Muscle of arm (tissue), 1 donor: ENCODE measurements at regions not wholly inside any gene's neighbourhood (a gene's known extent, or its start where the extent isn't known, plus 50 kb on each side); places are given as distances from the start of the nearest gene placed in this dataset.
A peak's percentile ranks its signal among the peaks of the same experiment; 100 is the strongest.

ENCODE experiments used
- DNase-seq: peaks from one replicate; pipeline ENCODE4 v3.0.0-alpha.2; 2013

DNA sequence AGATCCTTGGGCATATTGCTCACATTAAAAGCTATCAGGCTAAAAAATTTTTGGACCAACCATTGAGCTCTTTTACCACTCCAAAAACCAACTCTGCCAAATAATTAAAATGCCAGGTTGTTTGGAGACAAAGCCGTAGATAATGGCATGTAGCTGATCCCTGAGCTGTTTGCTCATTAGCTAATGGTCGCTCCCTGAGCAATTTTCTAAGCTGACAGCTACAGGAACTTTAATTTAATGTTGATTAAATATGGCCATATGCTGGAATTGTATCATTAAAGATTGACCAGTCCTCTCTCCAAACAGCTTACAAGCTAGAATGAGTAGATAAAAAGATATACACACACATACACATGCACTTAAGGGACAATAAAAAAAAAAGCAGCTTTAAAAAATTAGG is 216.2 kb upstream of the ARHGAP20 start:
- DNase-seq, result no peak

DNA sequence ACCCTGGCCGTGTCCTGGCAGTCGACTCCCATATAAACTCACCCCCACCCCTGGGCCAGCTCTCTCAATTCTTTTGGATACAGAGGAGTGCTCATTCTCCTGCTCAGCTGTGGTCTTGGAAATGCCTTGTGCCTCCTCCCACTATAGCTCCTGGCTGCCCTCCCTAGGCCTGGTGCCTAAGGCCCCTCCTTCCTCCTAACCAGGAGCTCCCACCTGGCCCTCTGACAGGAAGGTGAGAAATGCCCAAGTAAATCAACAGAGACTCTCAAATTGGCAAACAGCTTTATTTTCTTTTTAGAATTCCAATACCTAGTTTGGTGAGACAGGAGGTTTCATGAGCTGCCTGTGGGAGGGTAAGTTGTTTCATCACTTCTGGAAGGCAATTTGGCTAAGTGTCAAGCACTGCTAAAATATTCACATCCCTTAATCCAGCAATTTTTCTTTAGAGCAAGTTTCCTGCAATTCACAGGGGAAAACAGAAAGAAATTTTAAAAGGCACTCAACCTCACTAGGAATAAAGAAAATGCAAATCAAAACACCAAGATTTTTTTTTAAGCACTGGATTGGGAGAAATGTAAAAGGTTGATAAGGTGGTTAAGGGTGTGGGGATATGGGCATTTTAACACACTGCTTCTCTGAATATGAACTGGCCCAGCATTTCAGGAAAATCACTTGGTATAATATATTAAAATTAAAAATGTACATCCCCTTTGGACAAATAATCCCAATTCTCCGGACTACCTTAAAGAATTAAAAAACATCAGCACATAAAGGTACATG is 209.7 kb upstream of the ARHGAP20 start:
- peak; percentile 48 for DNase-seq

DNA sequence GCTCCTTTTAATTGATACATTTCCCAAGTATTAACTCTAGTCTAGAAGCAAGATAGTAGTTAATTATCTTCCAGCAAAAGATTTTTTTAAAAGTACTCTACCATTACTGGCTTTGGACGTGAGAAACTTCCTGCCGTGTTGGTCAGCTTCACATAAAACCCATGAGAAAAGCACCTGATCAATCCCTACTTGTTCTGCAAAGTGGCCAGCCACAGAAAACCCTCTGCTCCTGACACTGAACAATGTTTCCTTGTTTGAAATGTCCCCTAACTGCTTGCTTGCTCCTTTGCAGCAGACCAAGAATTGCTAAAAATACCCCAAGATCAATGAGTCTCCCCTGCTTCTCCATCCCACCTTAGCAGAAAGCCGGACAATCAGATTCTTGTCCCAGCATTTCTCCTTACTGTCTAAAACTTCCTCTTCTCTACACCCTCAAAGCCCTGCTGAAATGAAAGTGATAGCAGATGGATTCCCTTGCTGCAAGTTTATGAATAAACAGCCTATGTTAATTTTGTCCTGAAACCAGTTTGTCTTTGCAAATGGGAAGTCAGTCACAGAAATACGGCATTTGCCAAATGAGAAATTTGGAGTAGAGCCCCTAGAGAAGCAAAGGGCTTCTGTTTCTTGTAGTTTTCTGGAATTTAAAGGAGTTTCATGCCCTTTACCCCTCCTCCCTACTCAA is 207.1 kb upstream of the ARHGAP20 start:
- no peak for DNase-seq

DNA sequence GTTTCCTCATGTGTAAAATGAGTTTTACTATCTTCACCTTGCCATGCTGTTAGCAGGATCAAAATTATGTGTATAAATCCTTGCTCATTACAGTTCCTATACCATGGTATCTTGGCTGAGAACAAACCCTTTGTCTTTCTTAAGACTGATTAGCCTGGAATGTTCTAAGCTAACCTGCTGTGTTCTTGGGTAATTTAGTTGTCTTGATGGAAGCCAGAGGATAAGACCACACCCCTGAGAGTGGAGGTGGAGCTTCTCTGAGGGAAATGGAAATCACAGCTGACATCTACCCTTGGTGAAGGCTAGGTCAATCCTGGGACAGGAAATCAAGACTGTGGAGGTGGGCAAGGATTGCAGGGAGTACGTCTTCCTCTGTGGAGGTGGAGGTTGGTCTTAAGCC is 206.1 kb upstream of the ARHGAP20 start:
- no peak for DNase-seq

DNA sequence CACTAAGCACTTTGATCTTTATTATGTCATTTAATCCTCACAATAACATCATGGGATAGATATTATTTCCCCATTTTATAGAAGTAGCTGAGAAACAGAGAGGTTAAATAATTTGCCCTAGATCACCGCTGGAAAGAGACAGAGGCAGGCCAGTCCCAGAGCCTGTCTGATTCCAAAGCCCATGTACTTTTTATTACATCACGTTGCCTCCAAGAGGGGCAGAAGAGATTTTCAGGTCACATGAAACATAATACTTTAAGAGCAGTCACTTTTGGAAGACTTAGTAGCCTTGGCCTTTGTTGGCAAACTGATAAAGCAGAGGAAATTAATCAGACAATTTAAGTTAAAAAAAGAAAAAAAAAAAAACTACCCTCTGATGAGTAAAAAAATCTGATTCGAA is 200.2 kb upstream of the ARHGAP20 start:
- no peak for DNase-seq

DNA sequence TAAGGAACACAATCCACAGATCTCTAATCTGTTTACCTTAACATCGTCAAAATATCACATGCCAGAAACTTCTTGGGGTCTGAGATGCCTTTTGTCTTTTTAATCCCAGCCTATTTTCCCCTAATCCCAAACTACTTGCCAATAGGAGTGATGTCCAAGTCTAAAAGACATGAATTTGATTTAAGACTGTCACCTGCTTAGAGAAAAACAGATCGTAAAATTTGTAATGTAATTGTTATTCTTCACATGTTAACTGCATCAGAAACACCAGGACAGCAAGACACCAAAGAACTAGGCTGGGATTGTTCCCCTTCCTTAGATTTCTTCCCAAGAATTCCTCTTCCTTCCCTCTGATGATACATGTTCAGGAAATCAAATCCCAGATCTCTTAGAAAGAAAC is 198.1 kb upstream of the ARHGAP20 start:
- no peak for DNase-seq

DNA sequence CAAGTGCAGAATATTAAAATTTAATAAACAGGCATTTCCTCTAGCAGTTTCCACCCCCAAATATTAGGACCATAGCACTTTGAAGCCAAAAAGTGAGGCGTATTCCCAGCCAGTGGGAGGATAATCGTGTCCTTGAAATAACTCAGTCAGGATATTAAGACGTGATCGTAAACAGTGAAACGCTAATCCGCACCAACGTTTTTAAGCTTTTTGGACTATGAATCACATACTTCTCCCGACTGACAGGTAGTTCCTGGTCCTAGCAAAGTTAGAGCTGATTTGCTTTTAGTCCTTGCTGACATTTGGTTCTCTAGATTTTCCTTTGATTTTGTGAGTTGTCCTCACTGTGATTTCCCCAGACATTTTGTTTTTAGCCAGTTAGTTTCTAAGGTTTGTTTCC is 197.1 kb upstream of the ARHGAP20 start:
- no peak for DNase-seq

DNA sequence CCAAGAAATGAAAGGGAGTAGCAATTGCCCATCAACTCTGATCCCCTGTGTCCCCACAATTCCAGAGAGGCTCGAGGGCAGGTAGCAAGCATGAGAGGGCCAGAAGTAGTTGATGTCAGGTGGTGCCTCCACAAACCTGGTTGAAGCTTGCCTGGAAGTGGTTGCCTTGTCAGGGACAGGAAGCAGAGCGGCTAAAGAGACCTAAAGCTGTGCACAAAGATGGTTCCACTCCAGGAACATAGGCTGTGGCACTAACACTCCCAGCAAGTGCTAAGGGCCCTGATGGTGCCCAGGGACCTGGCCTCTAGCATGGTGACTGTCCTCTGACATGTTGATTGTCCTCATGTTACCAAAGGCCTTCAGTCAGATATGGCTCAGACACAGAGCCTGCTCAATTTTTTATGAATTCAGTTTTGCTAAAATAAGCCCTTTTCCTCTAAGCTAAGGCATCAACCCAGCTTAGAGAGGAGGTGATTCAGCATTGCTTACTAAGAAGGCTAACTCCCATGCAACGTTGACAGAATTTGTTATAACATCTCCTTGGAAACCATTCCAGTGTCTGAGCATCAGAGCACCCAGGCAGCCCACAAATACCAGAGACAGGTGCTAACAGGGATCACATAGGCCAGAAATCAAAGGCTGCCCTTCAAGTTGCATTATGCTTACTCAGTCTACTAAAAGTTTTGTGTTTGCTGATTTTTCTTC is 196.3 kb upstream of the ARHGAP20 start:
- no peak for DNase-seq

DNA sequence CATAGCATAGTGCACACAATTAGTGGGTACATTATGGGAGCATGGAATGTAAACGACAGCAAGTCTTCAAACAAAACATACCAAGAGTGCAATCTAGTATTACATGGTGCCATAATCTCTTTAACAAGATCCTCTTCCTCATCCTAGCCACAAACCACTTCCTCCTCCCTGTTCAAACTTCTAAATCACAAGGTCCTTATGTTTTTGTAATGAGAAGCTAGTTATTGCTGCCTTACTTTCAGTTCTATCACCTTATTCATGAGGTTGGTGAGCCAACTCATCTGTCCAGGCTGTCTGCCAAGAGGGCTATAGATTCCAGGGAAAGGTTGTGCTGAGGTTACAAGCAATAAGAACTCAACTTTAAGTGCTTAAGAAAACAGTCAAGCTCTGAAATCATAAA is 195.4 kb upstream of the ARHGAP20 start:
- DNase-seq, result no peak

DNA sequence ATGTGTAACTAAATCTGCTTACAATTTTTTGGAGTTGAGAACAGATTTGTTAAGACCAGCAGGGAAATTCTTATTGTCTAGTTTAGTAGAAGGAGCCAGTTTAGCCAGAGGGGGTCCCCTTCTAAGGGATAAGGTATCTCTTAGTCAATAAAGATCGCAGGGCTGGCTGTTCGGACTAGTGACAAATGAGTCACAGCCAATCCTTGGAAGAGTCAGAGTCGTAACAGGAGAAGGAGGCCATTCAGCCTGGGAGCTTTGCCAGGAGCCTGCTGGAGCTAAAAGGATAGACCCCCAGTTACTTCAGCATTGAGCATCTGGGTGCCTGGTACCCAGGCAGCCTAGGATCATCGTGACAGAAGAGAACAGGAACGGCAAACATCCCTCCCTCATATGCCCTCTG is 191.6 kb upstream of the ARHGAP20 start:
- DNase-seq, result no peak

DNA sequence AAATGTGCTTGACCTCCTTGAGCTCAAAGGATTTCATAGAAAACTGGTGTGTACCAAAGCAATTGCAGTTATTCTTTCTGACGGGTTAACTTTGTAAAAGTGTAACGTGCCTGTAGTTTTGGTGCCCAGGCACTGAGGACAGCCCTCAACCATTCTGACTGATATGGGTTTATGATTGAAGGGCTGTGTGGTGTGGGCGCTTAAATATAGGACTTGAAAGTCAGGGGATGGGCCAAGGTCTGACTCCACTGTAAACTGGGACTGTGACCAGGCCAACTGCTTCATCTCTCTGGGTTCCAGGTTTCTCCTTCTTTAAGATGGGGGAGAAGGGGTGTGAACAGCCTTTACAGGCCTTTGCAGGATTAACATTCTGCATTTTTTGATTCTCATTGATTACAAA is 191.1 kb upstream of the ARHGAP20 start:
- DNase-seq, result no peak

DNA sequence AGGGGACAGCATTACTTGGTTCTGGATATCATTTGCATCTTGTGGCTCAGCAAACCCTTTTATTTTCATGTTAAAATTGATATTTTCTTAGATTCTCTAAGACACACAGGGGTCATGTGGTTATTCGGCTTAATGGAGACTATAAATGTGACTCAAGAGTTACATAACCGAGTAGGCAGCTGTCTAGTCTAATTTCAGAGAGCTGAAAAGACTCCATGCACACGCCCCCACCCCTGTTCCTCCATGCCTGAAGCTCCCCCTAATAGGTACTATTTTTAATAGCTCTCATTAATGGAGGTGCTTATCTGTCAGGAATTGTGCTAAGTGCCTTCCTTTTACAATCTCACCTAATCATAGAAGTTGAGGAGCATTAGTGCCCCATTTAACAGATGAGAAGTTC is 189.2 kb upstream of the ARHGAP20 start:
- DNase-seq, result no peak

DNA sequence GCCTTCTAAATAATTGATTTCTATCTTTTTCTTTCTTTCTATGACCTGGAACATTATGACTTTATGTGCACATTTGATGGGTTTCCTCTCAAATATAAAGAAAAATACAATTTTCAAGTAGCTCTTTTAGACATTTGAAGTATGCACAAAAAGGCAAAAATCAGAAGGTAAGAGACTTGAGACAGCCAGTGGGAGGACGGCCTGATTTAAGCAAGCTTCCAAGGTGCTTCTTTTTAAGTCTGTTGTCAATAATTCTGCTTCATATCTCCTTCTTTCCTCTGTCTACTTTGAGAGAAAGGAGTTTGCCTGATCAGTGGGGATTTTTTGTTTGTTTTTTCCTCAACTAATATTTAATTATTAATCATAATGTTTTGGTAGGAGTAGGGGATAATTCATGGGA is 188.2 kb upstream of the ARHGAP20 start:
- DNase-seq, result no peak

DNA sequence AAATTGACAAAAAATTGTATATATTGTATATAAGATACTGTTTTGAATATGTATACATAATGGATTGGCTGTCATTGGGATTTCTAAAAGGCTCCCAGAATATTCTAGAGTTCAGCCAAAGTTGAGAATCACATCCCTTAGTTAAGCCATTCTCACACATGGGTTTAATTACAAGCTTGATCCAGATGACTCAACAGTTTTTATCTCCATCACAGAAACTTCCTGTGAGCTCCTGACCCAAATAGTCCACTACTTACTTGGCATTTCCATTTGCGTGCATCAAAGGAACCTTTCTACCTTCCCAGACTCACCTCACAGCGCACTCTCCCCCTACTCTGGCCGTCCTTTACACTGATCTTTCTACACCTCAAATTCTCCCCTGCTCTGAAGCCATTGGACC is 184.8 kb upstream of the ARHGAP20 start:
- DNase-seq, result no peak

DNA sequence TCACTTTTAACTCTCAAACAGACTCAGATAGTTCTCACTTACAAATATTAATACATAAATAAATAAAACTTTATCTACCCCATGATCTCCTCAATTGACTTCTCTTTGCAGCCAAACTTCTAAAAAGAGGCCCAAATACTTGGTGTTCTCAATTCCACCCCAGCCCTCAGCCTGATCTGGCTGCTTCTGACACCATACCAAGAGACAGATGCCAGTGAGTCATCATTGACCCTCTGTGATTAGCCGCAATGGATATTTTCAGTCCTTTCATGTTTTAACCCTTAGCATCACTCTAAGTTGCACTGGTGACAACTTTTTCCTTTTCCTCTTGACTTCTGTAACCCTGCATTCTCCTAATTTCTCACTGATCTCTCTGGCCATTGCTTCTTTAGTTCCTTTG is 184.1 kb upstream of the ARHGAP20 start:
- no peak for DNase-seq

DNA sequence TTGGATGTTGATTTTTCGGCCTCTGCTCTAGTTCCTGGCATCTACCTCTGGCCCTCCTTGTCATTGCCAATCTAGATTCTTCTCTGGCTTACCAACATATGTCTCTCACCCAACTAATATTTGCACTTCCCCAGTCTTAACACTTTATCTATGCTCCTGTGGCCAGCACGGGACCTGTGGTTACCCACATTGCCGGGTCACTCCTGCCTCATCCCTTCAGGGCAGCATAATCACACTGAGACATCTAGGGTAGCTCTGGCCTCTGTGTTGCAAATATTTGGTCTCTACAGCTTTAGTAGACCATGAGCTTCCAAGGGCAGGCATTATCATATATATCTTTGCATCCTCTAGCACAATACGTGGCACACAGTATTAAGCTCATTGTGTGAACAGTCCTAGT is 182.0 kb upstream of the ARHGAP20 start:
- no peak for DNase-seq

DNA sequence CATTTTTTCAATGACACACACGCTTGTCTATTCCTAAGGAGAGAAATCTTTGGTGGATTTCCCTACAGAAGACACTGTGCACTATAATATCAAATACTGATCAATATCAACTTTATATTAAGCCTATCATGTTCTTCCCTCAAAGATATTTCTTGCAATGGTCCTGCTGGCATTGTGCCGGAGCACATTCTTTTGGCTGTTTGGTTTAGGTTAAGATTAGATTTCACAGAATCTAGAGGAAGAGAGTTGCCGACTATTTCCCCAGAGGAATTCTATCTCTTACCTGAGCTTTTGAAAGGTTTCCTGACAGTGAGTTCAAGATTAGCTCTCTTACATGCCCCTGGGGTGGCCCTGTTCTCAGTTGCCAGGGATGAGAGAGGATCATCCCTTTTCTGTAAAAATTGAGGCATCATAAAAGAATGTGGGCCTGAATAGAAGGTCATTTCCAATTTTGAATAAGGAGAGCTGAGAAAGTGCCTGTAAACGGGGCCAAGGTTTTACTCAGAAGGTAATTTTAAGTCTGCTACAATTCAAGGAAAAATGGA is 180.6 kb upstream of the ARHGAP20 start:
- DNase-seq, result no peak

DNA sequence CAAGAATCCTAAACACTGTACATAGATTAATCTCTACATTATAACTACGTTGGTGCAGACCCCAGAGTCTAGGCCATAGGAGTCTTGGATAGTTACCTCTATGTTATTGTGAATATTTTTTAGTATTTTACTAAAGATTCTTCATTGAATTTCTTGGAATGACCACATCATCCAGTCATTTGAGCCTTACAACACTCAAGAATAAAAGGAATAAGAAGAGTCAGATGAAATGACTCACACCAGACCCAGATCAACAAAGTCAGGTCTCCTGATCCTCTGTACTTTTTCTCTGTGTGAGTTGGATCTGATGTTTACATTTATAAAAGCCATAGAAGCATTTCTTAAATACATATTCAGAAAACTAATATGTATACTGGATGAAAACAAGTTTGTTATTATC is 179.2 kb upstream of the ARHGAP20 start:
- DNase-seq, result no peak

DNA sequence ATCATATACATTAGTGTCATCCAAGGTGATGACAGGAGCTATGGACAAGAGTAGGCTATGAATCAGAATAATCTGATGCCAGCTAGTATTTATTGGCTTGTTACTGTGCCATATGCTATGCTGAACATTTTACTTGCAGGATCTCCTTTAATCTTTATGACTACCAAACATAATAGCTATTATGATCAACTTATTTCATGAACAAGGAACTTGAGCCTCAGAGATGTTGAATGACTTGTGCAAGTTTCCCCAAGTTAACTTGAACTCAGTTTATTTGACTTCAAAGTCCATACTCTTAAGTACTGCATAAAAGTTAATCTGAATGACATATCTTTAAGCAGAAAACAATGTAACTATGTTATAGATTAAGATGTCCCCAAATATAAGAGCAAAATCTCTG is 178.8 kb upstream of the ARHGAP20 start:
- no peak for DNase-seq

DNA sequence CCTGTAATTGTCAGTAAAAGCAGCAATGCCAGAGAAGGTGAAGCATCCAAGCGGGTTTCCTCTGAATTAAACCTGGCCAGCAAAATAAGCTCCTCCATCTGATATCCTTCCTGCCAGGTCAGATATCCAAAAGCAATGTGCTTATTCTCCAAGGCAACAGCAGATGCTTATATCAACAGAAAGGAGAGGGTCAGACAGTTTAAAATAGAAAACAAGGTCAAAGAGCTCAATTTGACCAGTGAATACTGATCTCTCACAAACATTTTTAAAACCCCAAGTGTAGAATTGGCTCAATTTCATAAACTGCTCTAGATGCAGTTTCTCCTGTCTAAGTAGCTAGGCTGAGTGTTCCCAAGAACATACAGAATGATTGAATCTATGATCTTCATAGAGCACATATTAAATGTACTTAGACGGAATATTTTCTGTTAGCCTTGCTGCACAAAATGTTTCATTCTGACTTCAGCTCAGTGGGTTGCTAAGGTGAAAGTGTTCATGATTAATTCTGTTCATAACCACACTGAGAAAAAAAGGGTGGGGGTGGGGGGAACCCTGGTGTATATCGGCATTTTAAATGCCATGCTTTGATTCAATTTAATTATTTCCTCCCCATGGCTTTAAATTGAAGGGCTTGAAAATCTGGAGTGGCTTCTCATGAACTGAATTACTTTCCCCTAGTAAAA is 174.2 kb upstream of the ARHGAP20 start:
- peak; percentile 47 for DNase-seq

DNA sequence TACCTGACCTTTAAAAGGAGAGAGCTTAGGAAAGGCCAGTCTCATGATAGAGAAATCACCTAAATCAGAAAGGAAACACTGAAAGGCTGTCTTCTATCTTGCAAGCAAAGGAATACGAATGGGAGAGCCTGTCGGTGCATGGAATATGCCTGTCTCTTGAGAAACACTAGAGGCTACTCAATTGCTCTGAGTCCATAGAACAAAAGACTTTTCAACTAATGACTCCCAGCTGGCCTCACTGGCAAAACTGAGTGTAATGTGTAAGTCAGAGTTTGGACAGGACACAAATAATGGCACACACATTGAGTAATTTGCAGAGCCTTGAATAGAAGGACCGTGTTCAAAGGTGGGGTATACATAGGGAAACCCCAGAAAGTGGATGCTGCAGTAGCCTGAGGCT is 171.0 kb upstream of the ARHGAP20 start:
- DNase-seq, result no peak

DNA sequence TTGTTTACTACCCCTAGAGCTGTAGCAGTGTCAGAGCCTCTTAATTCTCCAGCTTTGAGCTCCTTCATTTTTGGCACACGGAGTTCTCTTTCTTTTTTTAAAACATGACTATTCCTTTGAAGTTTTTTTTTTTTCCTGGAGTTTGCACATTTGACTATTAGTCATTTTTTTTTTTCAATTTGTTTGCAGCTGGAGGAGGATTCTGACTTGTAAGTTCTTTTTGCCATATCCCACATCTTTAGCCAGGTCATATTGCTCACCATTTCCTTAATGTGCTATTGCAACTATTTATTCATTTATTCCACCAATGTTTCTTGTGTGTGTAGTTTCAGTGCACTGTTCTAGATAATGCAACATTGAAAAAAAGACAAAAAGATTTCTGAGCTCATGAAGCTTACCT is 166.3 kb upstream of the ARHGAP20 start:
- no peak for DNase-seq
